ENCODE measurements at regions not wholly inside any gene's neighbourhood (a gene's known extent, or its start where the extent isn't known, plus 50 kb on each side); places are given as distances from the start of the nearest gene placed in this dataset.
"Not testable (repeated sequence)": the region's sequence is repeated elsewhere in the genome, so short reads cannot be mapped to it uniquely, and the experiment has no call there.

- TF ChIP-seq CTCF (IDR thresholded peaks at IDR 0.05; ENCODE audit: low read depth, low read length); EZH2phosphoT487 (IDR thresholded peaks at IDR 0.05; ENCODE audit: low read depth): not testable (repeated sequence)
Observed at GRCh38 chr20:47983642-47984041, 198.4 kb upstream of the SULF2 start.
